Fibroblast of skin of left biceps (primary cell): ENCODE measurements at regions not wholly inside any gene's neighbourhood (a gene's known extent, or its start where the extent isn't known, plus 50 kb on each side); places are given as distances from the start of the nearest gene placed in this dataset.
"Not testable (repeated sequence)": the region's sequence is repeated elsewhere in the genome, so short reads cannot be mapped to it uniquely, and the experiment has no call there.

Source experiments
- DNase-seq, 2 experiments: peaks; one replicate each; pipeline ENCODE4 v3.0.0-alpha.2; 2013; ENCODE audit warnings: low read depth in 2 of 2

- DNase-seq, result not testable (repeated sequence)
Measured at GRCh38 chr6:51224580-51225240, 406.0 kb downstream of the TFAP2B start.

GRCh38 chr6:51241376-51241775 is 422.7 kb downstream of the TFAP2B start:
- DNase-seq, result no peak

- no peak for DNase-seq
Measured at GRCh38 chr6:51249798-51250197, 431.1 kb downstream of the TFAP2B start.

GRCh38 chr6:51250317-51250716 is 431.6 kb downstream of the TFAP2B start:
- DNase-seq, result no peak

- DNase-seq, result no peak
Measured at GRCh38 chr6:51257938-51258337, 439.3 kb downstream of the TFAP2B start.

GRCh38 chr6:51260003-51260402 is 441.3 kb downstream of the TFAP2B start:
- DNase-seq, result no peak

- DNase-seq, result no peak
Measured at GRCh38 chr6:51261691-51262090, 443.0 kb downstream of the TFAP2B start.

GRCh38 chr6:51265426-51265825 is 446.8 kb downstream of the TFAP2B start:
- no peak for DNase-seq

GRCh38 chr6:51266604-51267003 is 447.9 kb downstream of the TFAP2B start:
- no peak for DNase-seq

- DNase-seq, result no peak
Measured at GRCh38 chr6:51268666-51269065, 450.0 kb downstream of the TFAP2B start.

GRCh38 chr6:51269876-51270275 is 451.2 kb downstream of the TFAP2B start:
- no peak for DNase-seq

GRCh38 chr6:51271615-51272014 is 452.9 kb downstream of the TFAP2B start:
- no peak for DNase-seq

- DNase-seq, result no peak
Measured at GRCh38 chr6:51273228-51273961, 454.7 kb downstream of the TFAP2B start.

- no peak for DNase-seq
Measured at GRCh38 chr6:51277474-51277873, 458.8 kb downstream of the TFAP2B start.

- no peak for DNase-seq
Measured at GRCh38 chr6:51282026-51282425, 463.4 kb downstream of the TFAP2B start.

- DNase-seq, result no peak
Measured at GRCh38 chr6:51283723-51284355, 465.2 kb downstream of the TFAP2B start.

- no peak for DNase-seq
Measured at GRCh38 chr6:51285876-51286275, 467.2 kb downstream of the TFAP2B start.

- DNase-seq, result peak; percentile 31 to 32
Measured at GRCh38 chr6:51289041-51289440, 470.4 kb downstream of the TFAP2B start.

- DNase-seq, result peak; percentile 18 to 22
Measured at GRCh38 chr6:51292659-51293058, 474.0 kb downstream of the TFAP2B start.

- no peak for DNase-seq
Measured at GRCh38 chr6:51299621-51300380, 481.1 kb downstream of the TFAP2B start.

GRCh38 chr6:51300510-51300909 is 481.8 kb downstream of the TFAP2B start:
- no peak for DNase-seq

GRCh38 chr6:51301962-51302361 is 483.3 kb downstream of the TFAP2B start:
- no peak for DNase-seq
